NCI-H1417 treated with DMSO at 0.1 percent for 48 hours (cell line): ENCODE measurements at regions not wholly inside any gene's neighbourhood (a gene's known extent, or its start where the extent isn't known, plus 50 kb on each side); places are given as distances from the start of the nearest gene placed in this dataset.

Source experiments
- DNase-seq: peaks from one replicate; lab custom pipeline; 2025; lab: John Stamatoyannopoulos, UW

DNA sequence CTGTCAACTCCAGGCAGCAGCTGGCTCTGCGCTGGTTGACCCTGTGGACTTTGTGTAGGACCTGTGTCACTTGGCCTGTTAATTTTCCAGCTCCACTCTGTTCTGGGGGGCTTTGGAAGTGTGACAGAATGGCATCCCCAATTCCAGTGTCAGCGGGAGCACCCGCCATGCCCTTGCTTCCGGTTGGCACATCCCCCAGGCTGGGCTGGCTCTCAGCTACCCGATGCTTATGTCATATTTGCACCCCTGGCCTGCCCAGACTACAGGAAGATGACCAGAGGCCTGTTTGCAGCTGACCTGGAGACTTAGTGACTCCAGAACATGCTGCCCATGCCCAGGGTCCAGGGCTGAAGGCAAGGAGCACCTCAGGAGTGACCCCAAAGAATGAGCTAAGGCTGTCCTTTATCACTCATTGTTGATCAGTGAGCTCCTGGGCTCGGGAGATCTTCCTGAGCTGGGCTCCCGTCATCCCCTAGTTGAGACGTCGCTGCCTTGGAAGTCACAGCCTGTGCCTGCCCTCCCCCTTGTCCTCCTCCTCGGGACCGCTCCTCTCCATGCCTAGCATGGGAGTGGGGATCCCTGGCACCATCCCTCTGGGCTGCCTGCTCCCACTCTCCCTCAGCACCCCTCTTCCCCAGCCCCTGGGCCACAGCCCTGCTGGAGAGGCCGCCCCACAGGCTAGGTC is 163.4 kb upstream of the RTL1 start:
- no peak for DNase-seq

GRCh38 chr14:101068313-101069227 is 165.0 kb upstream of the RTL1 start:
- no peak for DNase-seq

DNA sequence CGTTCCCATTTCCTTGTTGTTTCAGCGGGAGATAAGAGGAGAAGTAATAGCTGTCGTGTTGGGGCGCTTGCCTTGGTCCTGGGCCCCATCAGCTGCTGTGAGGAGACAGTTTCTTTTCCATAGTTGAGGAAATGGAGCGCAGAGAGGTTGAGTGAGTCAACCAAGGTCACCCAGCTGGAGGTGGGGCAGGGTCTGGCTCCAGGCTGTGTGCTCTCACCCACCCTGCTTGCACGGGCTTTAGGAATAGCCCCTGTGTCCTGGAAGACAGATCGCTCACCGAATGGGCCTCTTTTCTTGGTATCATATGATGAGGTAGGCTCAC is 165.7 kb upstream of the RTL1 start:
- no peak for DNase-seq

DNA sequence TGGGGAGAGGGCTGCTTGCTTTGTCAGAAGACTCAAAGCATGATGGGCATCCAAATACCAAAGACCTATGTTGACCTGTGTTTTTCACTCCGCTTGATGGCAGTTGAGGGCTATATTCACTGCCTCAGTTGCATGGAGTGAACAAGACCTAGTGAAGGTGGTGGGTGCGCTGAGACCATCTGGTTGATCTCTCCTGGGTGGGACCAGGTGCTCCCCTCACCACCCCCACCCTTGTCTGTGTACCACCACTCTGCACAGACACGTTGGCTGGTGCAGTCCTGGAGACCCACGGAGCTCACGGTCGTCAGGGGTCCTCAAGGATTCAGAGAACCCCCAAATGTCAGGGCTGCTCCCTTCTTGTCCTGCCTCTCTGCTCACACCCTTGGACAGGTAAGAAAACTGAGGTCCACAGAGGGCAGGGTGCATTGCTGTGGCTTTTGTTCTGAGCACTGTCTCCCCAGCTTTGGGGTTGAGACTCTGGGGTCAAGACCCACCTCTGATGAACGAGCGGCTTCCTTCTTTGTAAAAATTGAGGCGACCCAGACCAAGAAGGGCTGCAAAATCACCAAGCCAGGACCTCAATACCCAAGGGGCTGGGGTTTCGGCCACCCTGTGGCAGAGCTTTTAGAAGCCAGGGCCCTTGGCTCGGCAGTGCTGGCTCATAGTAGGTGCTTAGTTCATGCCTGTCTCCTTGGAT is 166.3 kb upstream of the RTL1 start:
- no peak for DNase-seq

DNA sequence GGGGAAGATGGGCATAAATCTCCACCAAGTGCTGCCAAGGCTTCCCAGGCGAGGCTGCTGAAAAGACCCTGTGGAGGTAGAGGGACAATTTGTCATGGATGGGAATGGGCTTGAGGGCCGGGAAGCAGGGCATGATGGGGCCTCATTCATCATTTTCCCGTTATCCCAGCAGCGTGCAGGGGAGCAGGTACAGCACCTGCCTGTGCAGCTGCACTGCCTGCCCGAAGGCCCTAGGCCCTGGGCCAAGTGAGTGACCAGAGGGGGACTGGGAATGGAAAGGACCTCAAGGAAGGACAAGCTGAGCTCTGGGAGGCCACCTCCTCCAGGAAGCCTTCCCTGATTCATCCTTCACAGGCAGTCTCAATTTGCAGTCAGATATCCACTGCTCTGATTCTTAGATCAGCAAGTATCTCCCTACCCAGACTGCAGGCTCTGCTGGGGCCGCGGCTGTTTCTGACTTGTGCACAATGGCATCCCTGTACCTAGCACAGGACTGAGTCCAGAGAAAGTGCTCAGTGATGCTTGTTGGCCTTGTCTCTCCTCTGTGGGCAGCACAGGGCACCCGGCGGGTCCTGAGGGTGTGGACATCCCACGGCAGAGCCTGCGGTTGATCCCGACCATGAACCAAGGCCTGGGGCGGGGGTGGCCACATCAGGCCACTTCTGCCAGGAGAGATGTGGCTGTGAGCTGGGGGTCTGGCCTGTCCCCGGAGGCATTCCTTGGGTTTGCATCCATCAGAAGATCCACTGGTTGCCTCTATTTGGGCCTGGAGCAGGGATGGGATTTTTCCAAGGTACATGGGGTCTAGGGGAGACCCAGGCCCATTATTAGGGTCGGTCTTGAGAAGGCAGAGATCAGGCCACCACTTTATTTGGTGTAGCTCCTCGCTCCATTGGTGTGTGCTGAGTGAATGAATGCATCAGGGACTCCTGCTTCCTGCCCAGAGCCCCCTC is 167.3 kb upstream of the RTL1 start:
- no peak for DNase-seq

- DNase-seq, result no peak
Observed at GRCh38 chr14:101071493-101071906, 168.0 kb upstream of the RTL1 start.

GRCh38 chr14:101072070-101072469 is 168.5 kb upstream of the RTL1 start:
- DNase-seq, result no peak

DNA sequence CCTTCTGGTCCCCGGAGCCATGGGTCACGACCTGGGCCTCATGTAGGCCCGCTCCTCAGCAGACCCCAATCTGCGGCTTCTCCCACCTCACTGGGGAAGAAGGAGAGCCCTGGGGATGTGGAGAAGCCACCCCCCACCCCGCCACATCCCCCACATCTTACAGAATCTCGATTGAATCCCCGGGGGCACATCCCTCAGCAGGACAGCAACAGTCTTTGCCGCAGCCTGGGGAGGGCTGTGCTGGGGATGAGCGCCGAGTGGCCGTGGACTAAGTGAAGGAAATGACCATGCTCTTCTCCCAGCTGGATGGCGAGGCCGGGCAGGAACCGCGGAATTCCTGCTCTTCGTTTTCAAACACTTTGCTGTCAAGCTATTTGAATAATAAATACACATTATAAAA is 169.0 kb upstream of the RTL1 start:
- DNase-seq, result no peak

DNA sequence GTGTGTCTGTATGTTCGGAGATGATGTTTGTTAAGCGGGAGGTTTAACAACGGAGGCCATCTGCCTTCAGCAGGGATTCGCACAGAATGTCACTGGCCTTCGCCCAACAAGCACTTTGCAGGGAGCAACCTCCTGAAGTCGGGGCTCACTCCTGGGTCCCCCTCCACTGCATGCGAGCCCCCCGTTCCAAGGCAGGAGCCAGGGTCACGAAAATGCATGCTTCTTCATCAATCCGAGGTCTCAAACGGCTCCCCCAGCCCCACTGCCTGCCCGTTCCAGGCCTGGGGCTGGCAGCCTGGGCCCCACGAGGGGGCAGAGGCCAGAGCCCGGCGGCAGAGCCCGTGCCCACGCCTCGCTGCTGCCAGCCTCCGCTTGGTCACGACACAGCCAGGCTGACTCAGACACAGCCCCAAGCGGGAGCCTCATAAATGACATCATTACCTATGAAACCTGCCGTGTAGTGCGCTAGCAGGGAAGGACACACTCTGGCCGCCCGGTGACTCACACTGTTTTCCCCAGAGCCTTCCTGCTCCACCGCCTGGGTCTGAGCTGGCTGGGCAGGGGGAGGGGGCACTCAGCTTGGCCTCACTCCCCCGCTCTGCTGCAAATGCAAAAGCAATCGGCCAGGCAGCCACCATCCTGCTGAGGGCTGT is 169.5 kb upstream of the RTL1 start:
- DNase-seq, result no peak

DNA sequence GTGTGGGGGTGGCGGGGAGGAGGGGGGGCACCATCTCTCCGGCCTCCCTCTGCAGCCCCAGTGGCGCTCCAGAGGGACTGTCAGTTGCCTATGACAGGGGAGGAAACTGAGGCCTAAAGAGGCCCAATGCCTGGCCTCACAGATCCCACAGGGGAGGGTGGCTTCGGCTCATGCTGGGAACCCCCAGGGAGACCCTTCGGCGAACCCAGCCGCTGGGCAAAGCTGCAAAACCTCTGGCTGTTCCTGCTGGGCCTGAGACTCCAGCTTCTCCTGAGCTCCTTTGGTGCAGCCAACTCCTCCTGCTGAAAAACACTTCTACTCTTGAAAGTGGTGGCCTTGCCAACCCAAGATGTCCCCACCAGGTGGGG is 170.1 kb upstream of the RTL1 start:
- no peak for DNase-seq

GRCh38 chr14:101074196-101075024 is 170.9 kb upstream of the RTL1 start:
- no peak for DNase-seq

GRCh38 chr14:101075025-101075800 is 171.7 kb upstream of the RTL1 start:
- DNase-seq, result no peak

GRCh38 chr14:101075801-101076413 is 172.4 kb upstream of the RTL1 start:
- no peak for DNase-seq

GRCh38 chr14:101076451-101077198 is 173.1 kb upstream of the RTL1 start:
- DNase-seq, result no peak

- DNase-seq, result no peak
Observed at GRCh38 chr14:101077481-101078074, 174.1 kb upstream of the RTL1 start.

- DNase-seq, result no peak
Observed at GRCh38 chr14:101078170-101078891, 174.8 kb upstream of the RTL1 start.

GRCh38 chr14:101078892-101079221 is 175.3 kb upstream of the RTL1 start:
- DNase-seq, result no peak
